ENCODE measurements at regions not wholly inside any gene's neighbourhood (a gene's known extent, or its start where the extent isn't known, plus 50 kb on each side); places are given as distances from the start of the nearest gene placed in this dataset.

- TF ChIP-seq YY1 (IDR thresholded peaks at IDR 0.05; ENCODE audit: extremely low read depth, insufficient replicate concordance, low read depth, low read length) (no peak), RAD21 (IDR thresholded peaks at IDR 0.05; ENCODE audit: low read depth) (no peak), SIN3A (IDR thresholded peaks at IDR 0.05; ENCODE audit: low read depth) (no peak), ZFX (IDR thresholded peaks at IDR 0.05) (no peak), FOSL1 (IDR thresholded peaks at IDR 0.05; ENCODE audit: low read depth) (no peak)
Observed at GRCh38 chr5:88398316-88398715, 129.7 kb upstream of the TMEM161B start (continued).

DNA sequence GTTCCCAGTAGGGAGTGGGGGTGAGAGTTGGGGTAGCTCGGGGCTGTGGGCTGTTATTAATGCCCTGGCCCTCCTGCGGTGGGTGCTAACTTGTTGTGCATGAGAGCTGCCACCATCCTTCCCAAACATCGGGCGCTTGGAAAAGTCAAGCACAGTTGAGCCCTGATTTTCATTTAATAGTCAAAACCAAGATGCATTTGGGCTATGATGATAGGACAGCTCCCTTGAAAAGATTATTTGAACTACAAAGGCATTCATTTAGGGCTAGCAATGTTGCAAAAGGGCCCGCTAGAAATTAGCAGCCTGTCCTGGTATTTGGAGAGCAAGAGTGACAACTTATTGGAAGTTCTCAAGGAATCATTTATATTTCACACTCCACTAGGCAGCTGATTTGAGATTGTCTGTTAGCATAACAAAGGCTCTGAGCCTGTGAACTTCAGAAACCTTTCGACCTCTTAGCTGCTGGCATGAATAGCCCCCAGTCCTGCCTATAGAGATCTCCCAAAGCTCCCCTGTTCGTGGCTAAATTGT, 128.2 kb upstream of the TMEM161B start:
- POLR2A ChIA-PET, result no interaction called here
- CTCF ChIA-PET, result no interaction called here
- BruUV-seq (replicated peaks), result no TSS peak

More for the DNA sequence above, 128.2 kb upstream of the TMEM161B start:
- Histone ChIP-seq H3K9me3 (ENCODE audit: control insufficient read depth in 1 of 2, insufficient read depth in 1 of 2, low read depth in 1 of 2, low read length in 2 of 2) (no peaks in the 10 kb centered on the region), H3K27ac (ENCODE audit: low read depth, low read length) (no peak overlapping the region), H2AFZ (ENCODE audit: low read depth, low read length, poor library complexity, severe bottlenecking) (no peak overlapping the region), H3K36me3 (ENCODE audit: control insufficient read depth in 1 of 2, insufficient read depth in 2 of 2, low read length in 2 of 2) (no peaks in the 10 kb centered on the region), H3K4me3 (replicated peaks in 1 of 2; ENCODE audit: low read depth in 1 of 2, low read length in 2 of 2) (no peak overlapping the region), H4K20me1 (ENCODE audit: insufficient read depth) (no peaks in the 10 kb centered on the region), H3K27me3 (ENCODE audit: insufficient read depth, low read length) (no peaks in the 10 kb centered on the region), H3K9me2 (ENCODE audit: insufficient read depth) (no peaks in the 10 kb centered on the region), H3K9ac (ENCODE audit: low read length) (no peak overlapping the region), H3K4me2 (ENCODE audit: low read length) (no peak overlapping the region), H3K4me1 (ENCODE audit: control insufficient read depth in 1 of 2, insufficient read depth in 2 of 2, low read length in 2 of 2) (no peaks in the 10 kb centered on the region), H3K79me2 (ENCODE audit: insufficient read depth, low read length) (no peaks in the 10 kb centered on the region)
- no peak for ATAC-seq
- no peak for DNase-seq (ENCODE audit: low read depth, low spot score)
- RAD21 ChIA-PET (ENCODE audit: low non-redundant PET in 1 of 2, low total read pairs in 2 of 2, uncharacterized antibody in 2 of 2, unreplicated experiment in 2 of 2), result no interaction called here
- no peak for TF ChIP-seq CEBPB (IDR thresholded peaks at IDR 0.05; ENCODE audit: low read depth)
- TF ChIP-seq SP1 (IDR thresholded peaks at IDR 0.05; ENCODE audit: low read depth), result no peak
- TF ChIP-seq TCF7L2 (IDR thresholded peaks at IDR 0.05; ENCODE audit: borderline replicate concordance, extremely low read depth, insufficient read depth, insufficient read length), result no peak
- no peak for TF ChIP-seq SRF (IDR thresholded peaks at IDR 0.05; ENCODE audit: low read depth)
- no peak for TF ChIP-seq POLR2AphosphoS5 (IDR thresholded peaks at IDR 0.05; ENCODE audit: low read depth, low read length)
- no peak for TF ChIP-seq YY1 (IDR thresholded peaks at IDR 0.05; ENCODE audit: extremely low read depth, insufficient replicate concordance, low read depth, low read length)
- TF ChIP-seq SIN3A (IDR thresholded peaks at IDR 0.05; ENCODE audit: low read depth), result no peak
- TF ChIP-seq JUND (IDR thresholded peaks at IDR 0.05), result no peak
- TF ChIP-seq ZFX (IDR thresholded peaks at IDR 0.05), result no peak
- no peak for TF ChIP-seq POLR2A (IDR thresholded peaks at IDR 0.05; ENCODE audit: borderline replicate concordance, extremely low read depth, insufficient read depth, insufficient read length)
- TF ChIP-seq RAD21 (IDR thresholded peaks at IDR 0.05; ENCODE audit: low read depth), result no peak
- TF ChIP-seq, protein P1, sequence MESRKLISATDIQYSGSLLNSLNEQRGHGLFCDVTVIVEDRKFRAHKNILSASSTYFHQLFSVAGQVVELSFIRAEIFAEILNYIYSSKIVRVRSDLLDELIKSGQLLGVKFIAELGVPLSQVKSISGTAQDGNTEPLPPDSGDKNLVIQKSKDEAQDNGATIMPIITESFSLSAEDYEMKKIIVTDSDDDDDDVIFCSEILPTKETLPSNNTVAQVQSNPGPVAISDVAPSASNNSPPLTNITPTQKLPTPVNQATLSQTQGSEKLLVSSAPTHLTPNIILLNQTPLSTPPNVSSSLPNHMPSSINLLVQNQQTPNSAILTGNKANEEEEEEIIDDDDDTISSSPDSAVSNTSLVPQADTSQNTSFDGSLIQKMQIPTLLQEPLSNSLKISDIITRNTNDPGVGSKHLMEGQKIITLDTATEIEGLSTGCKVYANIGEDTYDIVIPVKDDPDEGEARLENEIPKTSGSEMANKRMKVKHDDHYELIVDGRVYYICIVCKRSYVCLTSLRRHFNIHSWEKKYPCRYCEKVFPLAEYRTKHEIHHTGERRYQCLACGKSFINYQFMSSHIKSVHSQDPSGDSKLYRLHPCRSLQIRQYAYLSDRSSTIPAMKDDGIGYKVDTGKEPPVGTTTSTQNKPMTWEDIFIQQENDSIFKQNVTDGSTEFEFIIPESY (IDR thresholded peaks at IDR 0.05; ENCODE audit: extremely low read depth, insufficient replicate concordance, low read length), result no peak
- no peak for TF ChIP-seq ELF1 (IDR thresholded peaks at IDR 0.05; ENCODE audit: borderline replicate concordance, low read depth)
- TF ChIP-seq REST (IDR thresholded peaks at IDR 0.05; ENCODE audit: low read depth), result no peak
- no peak for TF ChIP-seq ZNF274 (IDR thresholded peaks at IDR 0.05; ENCODE audit: low read depth, low read length)
- no peak for TF ChIP-seq EZH2 (IDR thresholded peaks at IDR 0.05)
- TF ChIP-seq ATF3 (IDR thresholded peaks at IDR 0.05), result no peak
- no peak for TF ChIP-seq CBX3 (IDR thresholded peaks at IDR 0.05; ENCODE audit: low read depth)
- TF ChIP-seq MAX (IDR thresholded peaks at IDR 0.05), result no peak
- no peak for TF ChIP-seq EGR1 (IDR thresholded peaks at IDR 0.05; ENCODE audit: low read depth)
- intact Hi-C loops (cut with micrococcal nuclease), result no loop called here
